H1 (cell line): ENCODE measurements at regions not wholly inside any gene's neighbourhood (a gene's known extent, or its start where the extent isn't known, plus 50 kb on each side); places are given as distances from the start of the nearest gene placed in this dataset.

Source experiments
- CTCF ChIA-PET: fragments of 300-600 bp; sonication (Branson Sonifier 250); formaldehyde crosslinking; loops from one replicate; lab custom pipeline; 2021; ENCODE audit not compliant: partially characterized antibody; lab: Charles Lee
- POLR2A ChIA-PET: fragments of 300-600 bp; sonication (Branson Sonifier 250); formaldehyde crosslinking; loops from one replicate; lab custom pipeline; 2021; ENCODE audit warnings: inconsistent platforms; ENCODE audit not compliant: partially characterized antibody; lab: Charles Lee
- DNase-seq, 2 experiments: peaks; one replicate each; pipeline versions ENCODE4 v3.0.0 to v3.0.0-alpha.2; 2010 to 2022; ENCODE audit warnings: low spot score in 2 of 2, low read depth in 1 of 2, mixed read lengths in 1 of 2
- FAIRE-seq: peaks from 2 replicates; lab custom pipeline; 2011; peaks lifted over from hg19 to GRCh38; lab: Jason Lieb, UNC
- H2AFZ ChIP-seq: 2 replicates; pipeline ENCODE4 v1.8.1; 2012; ENCODE audit warnings: low read length, inconsistent platforms
- H2AK5ac ChIP-seq: 2 replicates; pipeline ENCODE4 v1.6.1; 2013; ENCODE audit warnings: low read depth, low read length
- H2BK120ac ChIP-seq: replicated peaks from 2 replicates; pipeline ENCODE3; 2013; ENCODE audit warnings: low read depth, low read length, inconsistent platforms
- H2BK12ac ChIP-seq: 2 replicates; pipeline ENCODE4 v1.6.1; 2013; ENCODE audit warnings: low read depth, low read length
- H2BK15ac ChIP-seq: 2 replicates; pipeline ENCODE4 v1.6.1; 2013; ENCODE audit warnings: low read length
- H2BK20ac ChIP-seq: 2 replicates; pipeline ENCODE4 v1.6.1; 2013; ENCODE audit warnings: low read length
- H2BK5ac ChIP-seq: 2 replicates; pipeline ENCODE4 v1.6.1; 2013; ENCODE audit warnings: low read depth, low read length
- H3K14ac ChIP-seq: 2 replicates; pipeline ENCODE4 v1.6.1; 2013; ENCODE audit warnings: inconsistent platforms; ENCODE audit not compliant: insufficient read length
- H3K18ac ChIP-seq: 2 replicates; pipeline ENCODE4 v1.6.1; 2013; ENCODE audit warnings: low read length; ENCODE audit errors: extremely low read depth
- H3K23ac ChIP-seq: 2 replicates; pipeline ENCODE4 v1.6.1; 2013; ENCODE audit warnings: inconsistent platforms; ENCODE audit not compliant: insufficient read length
- H3K23me2 ChIP-seq: 2 replicates; pipeline ENCODE4 v1.6.1; 2013; ENCODE audit warnings: low read depth, low read length
- H3K27ac ChIP-seq: 2 replicates; pipeline ENCODE4 v1.6.1; 2011; ENCODE audit warnings: low read depth, low read length, inconsistent platforms
- H3K27me3 ChIP-seq, 4 experiments: replicated peaks in 1 of 4; 1 replicate in 1 of 4; 2 replicates in 3 of 4; pipeline versions ENCODE4 v1.6.1 to v1.8.1; 2011 to 2013; ENCODE audit warnings: low read length in 3 of 4, mild to moderate bottlenecking in 3 of 4, inconsistent platforms in 2 of 4, mixed read lengths in 2 of 4, moderate library complexity in 1 of 4; ENCODE audit not compliant: control insufficient read depth in 3 of 4, insufficient read depth in 3 of 4; ENCODE audit errors: extremely low read depth in 1 of 4
- H3K36me3 ChIP-seq, 4 experiments: 2 replicates each; pipeline versions ENCODE4 v1.6.1 to v1.8.1; 2011 to 2013; ENCODE audit warnings: mild to moderate bottlenecking in 4 of 4, low read length in 3 of 4, moderate library complexity in 2 of 4, control low read depth in 1 of 4, inconsistent platforms in 1 of 4; ENCODE audit not compliant: insufficient read depth in 4 of 4, control insufficient read depth in 2 of 4
- H3K4ac ChIP-seq: replicated peaks from 2 replicates; pipeline ENCODE3; 2013; ENCODE audit warnings: low read length, low read depth, mixed read lengths, inconsistent platforms; ENCODE audit not compliant: insufficient read length
- H3K4me1 ChIP-seq, 4 experiments: replicated peaks in 1 of 4; 1 replicate in 1 of 4; 2 replicates in 3 of 4; pipeline versions ENCODE4 v1.6.1 to v1.8.1; 2011 to 2013; ENCODE audit warnings: low read length in 3 of 4, inconsistent platforms in 2 of 4, mixed read lengths in 1 of 4; ENCODE audit not compliant: insufficient read depth in 4 of 4, control insufficient read depth in 3 of 4
- H3K4me2 ChIP-seq, 2 experiments: 2 replicates each; pipeline versions ENCODE4 v1.6.1 to v1.8.1; 2011 to 2013; ENCODE audit warnings: low read depth in 2 of 2, low read length in 2 of 2, control low read depth in 1 of 2, inconsistent platforms in 1 of 2, mild to moderate bottlenecking in 1 of 2; ENCODE audit not compliant: insufficient read depth in 1 of 2
- H3K4me3 ChIP-seq, 4 experiments: fragments of 200-600, 300-600 bp in 1 of 4; sonication (generic), shearing (Covaris generic), sonication (Bioruptor Twin) in 1 of 4; 2 replicates each; pipeline versions ENCODE4 v1.5.1 to v1.8.1; 2011 to 2016; ENCODE audit warnings: low read length in 4 of 4, low read depth in 3 of 4, control low read depth in 2 of 4, inconsistent platforms in 2 of 4, mild to moderate bottlenecking in 2 of 4, mixed read lengths in 1 of 4, moderate library complexity in 1 of 4; ENCODE audit not compliant: insufficient read depth in 2 of 4; ENCODE audit errors: extremely low read depth in 1 of 4
- H3K56ac ChIP-seq: replicated peaks from 2 replicates; pipeline ENCODE3; 2013; ENCODE audit warnings: low read depth, mild to moderate bottlenecking, mixed read lengths, low read length, inconsistent platforms; ENCODE audit not compliant: insufficient read length
- H3K79me1 ChIP-seq: 2 replicates; pipeline ENCODE4 v1.6.1; 2013; ENCODE audit warnings: low read depth, low read length, control low read depth
- H3K79me2 ChIP-seq, 2 experiments: 2 replicates each; pipeline versions ENCODE4 v1.6.1 to v1.8.1; 2012 to 2013; ENCODE audit warnings: low read length in 2 of 2, mild to moderate bottlenecking in 2 of 2, inconsistent platforms in 1 of 2; ENCODE audit not compliant: insufficient read depth in 2 of 2, control insufficient read depth in 1 of 2
- H3K9ac ChIP-seq, 4 experiments: replicated peaks in 1 of 4; 1 replicate in 1 of 4; 2 replicates in 3 of 4; pipeline versions ENCODE4 v1.6.1 to v1.8.1; 2011 to 2013; ENCODE audit warnings: low read depth in 3 of 4, low read length in 3 of 4, control low read depth in 2 of 4, mild to moderate bottlenecking in 2 of 4, moderate library complexity in 2 of 4, inconsistent platforms in 1 of 4; ENCODE audit errors: extremely low read depth in 1 of 4
- H3K9me3 ChIP-seq, 2 experiments: 2 replicates each; pipeline versions ENCODE4 v1.6.1 to v1.8.1; 2012 to 2013; ENCODE audit warnings: mild to moderate bottlenecking in 2 of 2, moderate library complexity in 2 of 2, control low read depth in 1 of 2, inconsistent platforms in 1 of 2, low read depth in 1 of 2, low read length in 1 of 2, mixed read lengths in 1 of 2; ENCODE audit not compliant: insufficient read depth in 2 of 2
- H4K20me1 ChIP-seq, 2 experiments: replicated peaks in 1 of 2; 2 replicates each; pipeline versions ENCODE3 to v1.8.1; 2011 to 2013; ENCODE audit warnings: inconsistent platforms in 2 of 2, low read length in 2 of 2, mild to moderate bottlenecking in 1 of 2; ENCODE audit not compliant: insufficient read depth in 2 of 2, control insufficient read depth in 1 of 2
- H4K5ac ChIP-seq: 2 replicates; pipeline ENCODE4 v1.6.1; 2013; ENCODE audit warnings: low read length, low read depth, mixed read lengths, inconsistent platforms; ENCODE audit not compliant: insufficient read length
- H4K8ac ChIP-seq: 2 replicates; pipeline ENCODE4 v1.8.0; 2013; ENCODE audit warnings: mild to moderate bottlenecking, moderate library complexity, low read length, inconsistent platforms; ENCODE audit not compliant: insufficient read depth; ENCODE audit errors: extremely low read depth
- H4K91ac ChIP-seq: replicated peaks from 2 replicates; pipeline ENCODE3; 2013; ENCODE audit warnings: low read length, mixed read lengths, inconsistent platforms; ENCODE audit not compliant: insufficient read length
- BCL11A ChIP-seq, 2 experiments: IDR thresholded peaks; one replicate each; pipeline ENCODE4 v1.6.1; 2011; ENCODE audit warnings: low read depth in 2 of 2, low read length in 2 of 2, mild to moderate bottlenecking in 2 of 2
- CEBPB ChIP-seq: IDR thresholded peaks from 2 replicates; pipeline ENCODE4 v1.6.1; 2012; ENCODE audit warnings: low read depth, low read length
- E2F6 ChIP-seq: IDR thresholded peaks from 2 replicates; pipeline ENCODE4 v1.6.1; 2012; ENCODE audit warnings: inconsistent platforms
- GABPA ChIP-seq: IDR thresholded peaks from 2 replicates; pipeline ENCODE4 v1.6.1; 2011; ENCODE audit warnings: mild to moderate bottlenecking, low read length, moderate library complexity, borderline replicate concordance; ENCODE audit not compliant: insufficient read depth
- KDM5A ChIP-seq: fragments of 200-600 bp; IDR thresholded peaks from 2 replicates; pipeline ENCODE4 v1.7.1; 2012; ENCODE audit warnings: mild to moderate bottlenecking, low read length, inconsistent platforms, mixed read lengths
- RAD21 ChIP-seq, 2 experiments: IDR thresholded peaks in 1 of 2; conservative IDR thresholded peaks in 1 of 2; 2 replicates each; pipeline ENCODE4 v1.6.1; 2011; ENCODE audit warnings: low read depth in 2 of 2, low read length in 2 of 2, improper control_type of control experiment in 1 of 2, inconsistent platforms in 1 of 2, mild to moderate bottlenecking in 1 of 2, moderate library complexity in 1 of 2
- RXRA ChIP-seq: IDR thresholded peaks from 2 replicates; pipeline ENCODE4 v1.6.1; 2011; ENCODE audit warnings: low read depth, mild to moderate bottlenecking, low read length, moderate library complexity; ENCODE audit not compliant: insufficient read depth
- SIN3A ChIP-seq, 2 experiments: IDR thresholded peaks in 1 of 2; conservative IDR thresholded peaks in 1 of 2; 2 replicates each; pipeline ENCODE4 v1.6.1; 2011 to 2012; ENCODE audit warnings: low read length in 2 of 2, improper control_type of control experiment in 1 of 2, low read depth in 1 of 2, mild to moderate bottlenecking in 1 of 2
- TAF7 ChIP-seq: optimal IDR thresholded peaks from 2 replicates; pipeline ENCODE3; 2011; ENCODE audit warnings: low read depth, mild to moderate bottlenecking, inconsistent platforms, low read length, moderate library complexity, borderline replicate concordance
- TBP ChIP-seq: IDR thresholded peaks from 2 replicates; pipeline ENCODE4 v1.6.1; 2011; ENCODE audit warnings: low read depth, low read length, improper control_type of control experiment
- USF2 ChIP-seq: IDR thresholded peaks from 2 replicates; pipeline ENCODE4 v1.6.1; 2011; ENCODE audit warnings: low read length, improper control_type of control experiment
- WGBS, 2 experiments: shearing (Covaris generic) in 1 of 2; methylation state at CpG; one replicate each; pipeline versions ENCODE4 v1.1.6 to v1.1.7; 2013 to 2015; ENCODE audit warnings: low lambda C conversion rate in 2 of 2, mixed read lengths in 2 of 2, inconsistent platforms in 1 of 2, low coverage in 1 of 2, missing lambda C conversion rate in 1 of 2; ENCODE audit not compliant: insufficient replicate concordance in 2 of 2, insufficient coverage in 1 of 2, insufficient read length in 1 of 2; ENCODE audit errors: extremely low coverage in 1 of 2, missing lambda C conversion rate in 1 of 2; 5-methylcytosine and 5-hydroxymethylcytosine counted together

- Histone ChIP-seq H4K8ac (no peak overlapping the region), H3K14ac (no peak overlapping the region), H2AFZ (no peak overlapping the region), H3K9ac (no peak overlapping the region), H3K4me1 (peaks cover 0 to 5% (median 3%) of the 10 kb centered on the region in 4 experiments; a peak in 3 of 7 replicates), H3K4me2 (no peak overlapping the region), H3K79me1 (peaks cover 6% of the 10 kb centered on the region), H3K56ac (no peak overlapping the region), H3K79me2 (peaks cover 0 to 8% of the 10 kb centered on the region in 2 experiments; a peak in 1 of 4 replicates), H2BK5ac (no peak overlapping the region), H3K18ac (no peak overlapping the region), H2BK20ac (no peak overlapping the region), H3K27me3 (no peaks in the 10 kb centered on the region), H2BK120ac (no peak overlapping the region), H4K5ac (no peak overlapping the region), H3K4me3 (no peak overlapping the region), H2BK15ac (no peak overlapping the region), H4K91ac (no peak overlapping the region), H3K4ac (no peak overlapping the region), H3K36me3 (peaks cover 11 to 34% (median 20%) of the 10 kb centered on the region in 4 experiments), H2BK12ac (no peak overlapping the region), H2AK5ac (no peak overlapping the region), H3K9me3 (no peaks in the 10 kb centered on the region), H3K23ac (no peak overlapping the region), H4K20me1 (peaks cover 7 to 13% of the 10 kb centered on the region in 2 experiments), H3K27ac (no peak overlapping the region), H3K23me2 (no peaks in the 10 kb centered on the region)
- 94% methylated on average over 14 of the region's 15 CpGs; no CpG with 5 or more reads in 1 of the 2 experiments for WGBS, 2 experiments
- CTCF ChIA-PET: interaction anchor here (1.0 to 1.4 kb wide), 3 partner anchors 11 to 47 kb away, joined by 3 read pairs; no protein-coding TSS in a partner anchor
- no peak for FAIRE-seq
- DNase-seq: no peak
- POLR2A ChIA-PET: no interaction called here
- no peak for TF ChIP-seq SIN3A (conservative IDR thresholded peaks at IDR 0.05 in 1 of 2, IDR thresholded peaks at IDR 0.05 in 1 of 2; ENCODE audit: low read depth in 1 of 2, low read length in 2 of 2)
- TF ChIP-seq BCL11A (IDR thresholded peaks at IDR 0.05; ENCODE audit: low read depth in 2 of 2, low read length in 2 of 2): no peak
- no peak for TF ChIP-seq USF2
- TF ChIP-seq TAF7: no peak
- no peak for TF ChIP-seq CEBPB
- TF ChIP-seq KDM5A: no peak
- no peak for TF ChIP-seq GABPA
- TF ChIP-seq TBP: no peak
- TF ChIP-seq RXRA: no peak
- TF ChIP-seq RAD21 (IDR thresholded peaks at IDR 0.05 in 1 of 2, conservative IDR thresholded peaks at IDR 0.05 in 1 of 2; ENCODE audit: low read depth in 2 of 2, low read length in 2 of 2): no peak
- no peak for TF ChIP-seq E2F6
Measured at GRCh38 chr12:124418791-124419190, 123.9 kb downstream of the RFLNA start.
